Esophagus muscularis mucosa (tissue), 4 donors: ENCODE measurements at regions not wholly inside any gene's neighbourhood (a gene's known extent, or its start where the extent isn't known, plus 50 kb on each side); places are given as distances from the start of the nearest gene placed in this dataset.

Source experiments
- DNase-seq: peaks from one replicate; pipeline ENCODE4 v3.0.0-alpha.2; 2017; ENCODE audit errors: extremely low spot score
- H3K27ac ChIP-seq, 4 donors: fragments of 200-600 bp; sonication (generic); replicated peaks in 1 of 4; 1 replicate in 3 of 4; 2 replicates in 1 of 4; pipeline ENCODE4 v1.5.1; 2016 to 2019; ENCODE audit warnings: mild to moderate bottlenecking in 1 of 4
- H3K27me3 ChIP-seq, 4 donors: fragments of 200-600 bp; sonication (generic); one replicate each; pipeline versions ENCODE4 v1.5.1 to v1.6.0; 2016 to 2019
- H3K36me3 ChIP-seq, 4 donors: fragments of 200-600 bp; sonication (generic); one replicate each; pipeline ENCODE4 v1.5.1; 2016 to 2019
- H3K4me1 ChIP-seq, 4 donors: fragments of 200-600 bp; sonication (generic); one replicate each; pipeline ENCODE4 v1.5.1; 2016 to 2019
- H3K4me3 ChIP-seq, 4 donors: fragments of 200-600 bp; sonication (generic); 1 replicate in 2 of 4; 2 replicates in 2 of 4; pipeline ENCODE4 v1.5.1; 2016 to 2019; ENCODE audit warnings: mild to moderate bottlenecking in 4 of 4, moderate library complexity in 1 of 4
- H3K9me3 ChIP-seq, 4 donors: fragments of 200-600 bp; sonication (generic); 1 replicate in 3 of 4; 2 replicates in 1 of 4; pipeline ENCODE4 v1.5.1; 2016 to 2019
- CTCF ChIP-seq, 3 experiments: fragments of 200-600 bp in 2 of 3; fragments of 450-650 bp in 1 of 3; sonication (generic) in 2 of 3; IDR thresholded peaks; one replicate each; pipeline ENCODE4 v1.5.1; 2017 to 2019; ENCODE audit warnings: antibody characterized with exemption in 3 of 3, mild to moderate bottlenecking in 2 of 3, moderate library complexity in 1 of 3
- EP300 ChIP-seq: sonication (generic); formaldehyde crosslinking; IDR thresholded peaks from one replicate; pipeline ENCODE4 v1.6.1; 2017; ENCODE audit warnings: antibody characterized with exemption
- POLR2A ChIP-seq: fragments of 450-650 bp; IDR thresholded peaks from one replicate; pipeline ENCODE4 v1.6.1; 2017; ENCODE audit warnings: antibody characterized with exemption, moderate library complexity, mild to moderate bottlenecking, low read depth
- POLR2AphosphoS5 ChIP-seq, 2 donors: sonication (generic); formaldehyde crosslinking; IDR thresholded peaks; one replicate each; pipeline ENCODE4 v1.6.1; 2017; ENCODE audit warnings: antibody characterized with exemption in 2 of 2
- WGBS: methylation state at CpG from one replicate; pipeline ENCODE4 v1.1.5; 2018; 5-methylcytosine and 5-hydroxymethylcytosine counted together
- intact Hi-C: fragments of 100-400 bp; cut with DNase I; formaldehyde crosslinking; loops from one replicate; pipeline ENCODE4 v1.15.1; 2023

- H3K27me3 ChIP-seq: no peaks in the 10 kb centered on the region
- H3K9me3 ChIP-seq: no peaks in the 10 kb centered on the region
- H3K4me3 ChIP-seq: no peak overlapping the region
- no peak overlapping the region for H3K27ac ChIP-seq
- WGBS: 67% methylated on average over 2 of the region's 2 CpGs
- intact Hi-C loops: no loop called here
- TF ChIP-seq EP300 (no peak), POLR2A (no peak), CTCF (IDR thresholded peaks at IDR 0.05) (no peak), POLR2AphosphoS5 (IDR thresholded peaks at IDR 0.05) (no peak)
- H3K36me3 ChIP-seq: no peaks in the 10 kb centered on the region
- no peak for DNase-seq
- peaks cover 0 to 15% (median 6%) of the 10 kb centered on the region in 4 donors for H3K4me1 ChIP-seq
Measured at GRCh38 chr10:36256166-36256565, 614.1 kb upstream of the FZD8 start.

GRCh38 chr10:36254199-36254598 is 612.1 kb upstream of the FZD8 start:
- Histone ChIP-seq H3K36me3 (no peaks in the 10 kb centered on the region), H3K27me3 (no peaks in the 10 kb centered on the region), H3K27ac (no peak overlapping the region), H3K4me1 (peaks cover 0 to 15% (median 6%) of the 10 kb centered on the region in 4 donors), H3K9me3 (no peaks in the 10 kb centered on the region), H3K4me3 (no peak overlapping the region)
- no peak for TF ChIP-seq EP300
- TF ChIP-seq CTCF (IDR thresholded peaks at IDR 0.05): no peak
- no peak for TF ChIP-seq POLR2A
- TF ChIP-seq POLR2AphosphoS5 (IDR thresholded peaks at IDR 0.05): no peak
- WGBS: 24% methylated on average over 3 of the region's 3 CpGs
- no peak for DNase-seq
- intact Hi-C loops: no loop called here

- intact Hi-C loops: no loop called here
- Histone ChIP-seq H3K4me3 (no peak overlapping the region), H3K36me3 (no peaks in the 10 kb centered on the region), H3K27ac (no peak overlapping the region), H3K9me3 (no peaks in the 10 kb centered on the region), H3K27me3 (no peaks in the 10 kb centered on the region), H3K4me1 (peaks cover 3 to 15% (median 6%) of the 10 kb centered on the region in 4 donors)
- 83% methylated on average over 3 of the region's 3 CpGs for WGBS
- DNase-seq: no peak
- TF ChIP-seq POLR2AphosphoS5 (IDR thresholded peaks at IDR 0.05) (no peak), EP300 (no peak), CTCF (IDR thresholded peaks at IDR 0.05) (no peak), POLR2A (no peak)
Measured at GRCh38 chr10:36253731-36254130, 611.6 kb upstream of the FZD8 start.

GRCh38 chr10:36251068-36251467 is 609.0 kb upstream of the FZD8 start:
- TF ChIP-seq CTCF (IDR thresholded peaks at IDR 0.05) (no peak), POLR2A (no peak), POLR2AphosphoS5 (IDR thresholded peaks at IDR 0.05) (no peak), EP300 (no peak)
- 77% methylated on average over 4 of the region's 4 CpGs for WGBS
- Histone ChIP-seq H3K27me3 (no peaks in the 10 kb centered on the region), H3K36me3 (no peaks in the 10 kb centered on the region), H3K27ac (no peak overlapping the region), H3K4me1 (peaks cover 3 to 10% (median 7%) of the 10 kb centered on the region in 4 donors), H3K9me3 (no peaks in the 10 kb centered on the region), H3K4me3 (no peak overlapping the region)
- intact Hi-C loops: no loop called here
- no peak for DNase-seq

- Histone ChIP-seq H3K27ac (no peak overlapping the region), H3K4me3 (no peak overlapping the region), H3K4me1 (peaks cover 0 to 10% (median 0%) of the 10 kb centered on the region in 4 donors), H3K27me3 (no peaks in the 10 kb centered on the region), H3K36me3 (no peaks in the 10 kb centered on the region), H3K9me3 (no peaks in the 10 kb centered on the region)
- WGBS: 85% methylated on average over 5 of the region's 5 CpGs
- no peak for DNase-seq
- intact Hi-C loops: no loop called here
- TF ChIP-seq EP300: no peak
- TF ChIP-seq CTCF (IDR thresholded peaks at IDR 0.05): no peak
- TF ChIP-seq POLR2AphosphoS5 (IDR thresholded peaks at IDR 0.05): no peak
- TF ChIP-seq POLR2A: no peak
Measured at GRCh38 chr10:36248304-36248981, 606.3 kb upstream of the FZD8 start.
